ENCODE measurements at regions not wholly inside any gene's neighbourhood (a gene's known extent, or its start where the extent isn't known, plus 50 kb on each side); places are given as distances from the start of the nearest gene placed in this dataset.

- ChIA-PET POLR2A (no interaction called here), CTCF (no interaction called here)
- H3K4me3 ChIP-seq (replicated peaks in 1 of 3; ENCODE audit: insufficient read depth in 1 of 3, low read depth in 1 of 3, low read length in 3 of 3) = no peak overlapping the region
- no peak overlapping the region for H3K4me2 ChIP-seq (ENCODE audit: insufficient read depth, low read length)
- no peaks in the 10 kb centered on the region for H3K9me1 ChIP-seq (replicated peaks; ENCODE audit: control insufficient read depth, extremely low read depth, insufficient read depth, low read length)
- BruUV-seq (replicated peaks) = no TSS peak
- H3K27me3 ChIP-seq (ENCODE audit: control insufficient read depth in 2 of 2, insufficient read depth in 2 of 2, low read length in 2 of 2) = no peaks in the 10 kb centered on the region
- intact Hi-C loops (cut with micrococcal nuclease) = no loop called here
- H2AFZ ChIP-seq (ENCODE audit: low read depth, low read length) = no peak overlapping the region
- H4K20me1 ChIP-seq (replicated peaks; ENCODE audit: control insufficient read depth, extremely low read depth, insufficient read depth, low read length) = no peaks in the 10 kb centered on the region
- TF ChIP-seq GATA2 (IDR thresholded peaks at IDR 0.05; ENCODE audit: insufficient read depth, insufficient read length, low read depth, low read length) (no peak), FOS (IDR thresholded peaks at IDR 0.05; ENCODE audit: borderline replicate concordance, insufficient read depth, low read length) (no peak), MYC (IDR thresholded peaks at IDR 0.05; ENCODE audit: low read depth, low read length) (no peak), POLR2AphosphoS5 (IDR thresholded peaks at IDR 0.05; ENCODE audit: insufficient read depth, low read depth, low read length) (no peak), POLR2A (IDR thresholded peaks at IDR 0.05; ENCODE audit: low read depth, low read length) (no peak)
- DNase-seq (ENCODE audit: low read depth, low spot score) (no peak), FAIRE-seq (no peak)
- H3K79me2 ChIP-seq (ENCODE audit: control insufficient read depth, insufficient read depth, low read length) = no peaks in the 10 kb centered on the region
- no peaks in the 10 kb centered on the region for H3K4me1 ChIP-seq (ENCODE audit: control insufficient read depth, extremely low read depth, insufficient read depth, low read length)
- dilution Hi-C loops (cut with MboI; ENCODE audit: extremely low pct_ligation_motif_present, low sequenced_read_pairs) = no loop called here
- no peak overlapping the region for H3K27ac ChIP-seq (ENCODE audit: insufficient read depth, low read depth, low read length)
- H3K9me3 ChIP-seq (replicated peaks; ENCODE audit: control insufficient read depth, insufficient read depth, low read length) = peaks cover 3% of the 10 kb centered on the region
- H3K9ac ChIP-seq (replicated peaks; ENCODE audit: extremely low read depth, insufficient read depth, low read length) = no peak overlapping the region
- H3K36me3 ChIP-seq (ENCODE audit: control insufficient read depth in 2 of 2, extremely low read depth in 1 of 2, insufficient read depth in 2 of 2, low read length in 2 of 2) = no peaks in the 10 kb centered on the region
Measured at GRCh38 chr12:126706300-126706699, 1560.7 kb upstream of the TMEM132C start.

GRCh38 chr12:126708492-126708896, 1558.5 kb upstream of the TMEM132C start:
- no peaks in the 10 kb centered on the region for H3K9me3 ChIP-seq (replicated peaks; ENCODE audit: control insufficient read depth, insufficient read depth, low read length)
- H3K9ac ChIP-seq (replicated peaks; ENCODE audit: extremely low read depth, insufficient read depth, low read length) = no peak overlapping the region
- dilution Hi-C loops (cut with MboI; ENCODE audit: extremely low pct_ligation_motif_present, low sequenced_read_pairs) (no loop called here), intact Hi-C loops (cut with micrococcal nuclease) (no loop called here)
- H3K4me3 ChIP-seq (replicated peaks in 1 of 3; ENCODE audit: insufficient read depth in 1 of 3, low read depth in 1 of 3, low read length in 3 of 3) = no peak overlapping the region
- DNase-seq (ENCODE audit: low read depth, low spot score) (no peak), FAIRE-seq (no peak)
- no peaks in the 10 kb centered on the region for H4K20me1 ChIP-seq (replicated peaks; ENCODE audit: control insufficient read depth, extremely low read depth, insufficient read depth, low read length)
- POLR2A ChIA-PET = no interaction called here
- H3K27ac ChIP-seq (ENCODE audit: insufficient read depth, low read depth, low read length) = no peak overlapping the region
- no TSS peak for BruUV-seq (replicated peaks)
- no peaks in the 10 kb centered on the region for H3K27me3 ChIP-seq (ENCODE audit: control insufficient read depth in 2 of 2, insufficient read depth in 2 of 2, low read length in 2 of 2)
- H2AFZ ChIP-seq (ENCODE audit: low read depth, low read length) = no peak overlapping the region
- H3K4me1 ChIP-seq (ENCODE audit: control insufficient read depth, extremely low read depth, insufficient read depth, low read length) = no peaks in the 10 kb centered on the region
- no peaks in the 10 kb centered on the region for H3K79me2 ChIP-seq (ENCODE audit: control insufficient read depth, insufficient read depth, low read length)
- TF ChIP-seq, protein P1, sequence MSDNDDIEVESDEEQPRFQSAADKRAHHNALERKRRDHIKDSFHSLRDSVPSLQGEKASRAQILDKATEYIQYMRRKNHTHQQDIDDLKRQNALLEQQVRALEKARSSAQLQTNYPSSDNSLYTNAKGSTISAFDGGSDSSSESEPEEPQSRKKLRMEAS (IDR thresholded peaks at IDR 0.05; ENCODE audit: insufficient read depth, insufficient read length) = no peak
- TF ChIP-seq MYC (IDR thresholded peaks at IDR 0.05; ENCODE audit: low read depth, low read length) = no peak
- CTCF ChIA-PET = no interaction called here
- H3K9me1 ChIP-seq (replicated peaks; ENCODE audit: control insufficient read depth, extremely low read depth, insufficient read depth, low read length) = no peaks in the 10 kb centered on the region
- no peaks in the 10 kb centered on the region for H3K36me3 ChIP-seq (ENCODE audit: control insufficient read depth in 2 of 2, extremely low read depth in 1 of 2, insufficient read depth in 2 of 2, low read length in 2 of 2)
- H3K4me2 ChIP-seq (ENCODE audit: insufficient read depth, low read length) = no peak overlapping the region

Measured in endothelial cell of umbilical vein (primary cell).